ENCODE measurements at regions not wholly inside any gene's neighbourhood (a gene's known extent, or its start where the extent isn't known, plus 50 kb on each side); places are given as distances from the start of the nearest gene placed in this dataset.

DNA sequence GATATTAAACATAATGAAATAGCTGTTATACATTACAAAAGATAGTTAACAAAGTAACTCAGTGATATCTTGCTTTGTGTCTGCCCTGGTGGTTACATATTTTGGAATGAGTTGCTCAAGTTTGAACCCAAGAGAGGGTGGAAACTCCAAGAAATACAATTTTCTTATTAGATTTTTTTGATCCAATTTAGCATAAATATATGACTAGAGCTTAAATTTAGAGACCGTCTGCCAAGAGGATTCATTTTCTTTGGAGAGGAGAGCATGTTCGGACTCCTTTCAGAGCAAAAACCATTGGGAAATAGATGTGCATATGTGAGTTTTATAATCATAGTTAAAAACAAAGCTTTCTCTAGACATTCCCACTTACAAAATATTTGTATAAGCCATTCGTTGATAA, 353.4 kb downstream of the EPM2A start:
- Histone ChIP-seq H3K9ac (ENCODE audit: low read length) (no peak overlapping the region), H3K9me3 (ENCODE audit: control insufficient read depth, low read length) (no peaks in the 10 kb centered on the region), H3K27me3 (ENCODE audit: control insufficient read depth, insufficient read depth, low read length) (no peaks in the 10 kb centered on the region), H3K4me3 (ENCODE audit: low read length) (no peak overlapping the region), H3K36me3 (ENCODE audit: control insufficient read depth, insufficient read depth, low read length) (no peaks in the 10 kb centered on the region), H3K4me1 (ENCODE audit: control insufficient read depth, insufficient read depth, low read length) (peaks cover 9% of the 10 kb centered on the region)

DNA sequence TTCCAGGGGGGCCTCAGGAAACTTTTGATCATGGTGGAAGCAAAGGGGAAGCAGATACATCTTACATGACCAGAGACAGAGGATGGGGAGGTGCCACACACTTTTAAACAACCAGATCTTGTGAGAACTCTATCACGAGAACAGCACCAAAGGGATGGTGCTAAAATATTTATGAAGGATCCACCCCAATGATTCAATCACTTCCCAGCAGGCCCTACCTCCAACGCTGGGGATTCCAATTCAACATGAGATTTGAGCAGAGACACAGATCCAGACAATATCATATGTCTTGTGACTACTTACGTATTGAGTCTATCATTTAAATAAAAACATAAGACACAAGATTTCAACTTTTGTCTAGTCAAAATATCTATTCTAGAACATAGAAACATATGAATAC, 351.9 kb downstream of the EPM2A start:
- Histone ChIP-seq H3K27me3 (ENCODE audit: control insufficient read depth, insufficient read depth, low read length) (no peaks in the 10 kb centered on the region), H3K4me1 (ENCODE audit: control insufficient read depth, insufficient read depth, low read length) (peaks cover 9% of the 10 kb centered on the region), H3K9ac (ENCODE audit: low read length) (no peak overlapping the region), H3K9me3 (ENCODE audit: control insufficient read depth, low read length) (no peaks in the 10 kb centered on the region), H3K36me3 (ENCODE audit: control insufficient read depth, insufficient read depth, low read length) (no peaks in the 10 kb centered on the region), H3K4me3 (ENCODE audit: low read length) (no peak overlapping the region)

DNA sequence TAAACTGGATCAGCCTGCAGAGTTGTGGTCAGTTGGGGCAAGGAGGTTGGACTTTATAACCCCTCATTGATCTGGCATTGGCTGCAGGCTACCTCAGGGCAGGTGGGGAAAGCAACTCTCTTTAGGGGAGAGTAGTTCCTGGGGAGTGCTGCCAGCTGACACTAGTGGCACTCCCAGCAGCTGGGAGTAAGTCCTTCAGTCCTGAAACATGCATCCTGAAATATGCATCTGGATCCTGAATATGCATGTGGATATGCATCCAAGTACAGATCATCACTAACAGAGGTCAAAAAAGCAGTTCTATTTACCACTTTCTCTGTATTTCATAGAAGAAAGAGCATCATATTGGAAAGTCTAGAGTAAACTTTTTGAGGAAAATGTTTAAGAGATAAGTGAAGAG, 350.8 kb downstream of the EPM2A start:
- H3K27me3 ChIP-seq (ENCODE audit: control insufficient read depth, insufficient read depth, low read length) = no peaks in the 10 kb centered on the region
- no peak overlapping the region for H3K4me3 ChIP-seq (ENCODE audit: low read length)
- H3K4me1 ChIP-seq (ENCODE audit: control insufficient read depth, insufficient read depth, low read length) = peaks cover 9% of the 10 kb centered on the region
- no peak overlapping the region for H3K9ac ChIP-seq (ENCODE audit: low read length)
- H3K36me3 ChIP-seq (ENCODE audit: control insufficient read depth, insufficient read depth, low read length) = no peaks in the 10 kb centered on the region
- H3K9me3 ChIP-seq (ENCODE audit: control insufficient read depth, low read length) = no peaks in the 10 kb centered on the region

DNA sequence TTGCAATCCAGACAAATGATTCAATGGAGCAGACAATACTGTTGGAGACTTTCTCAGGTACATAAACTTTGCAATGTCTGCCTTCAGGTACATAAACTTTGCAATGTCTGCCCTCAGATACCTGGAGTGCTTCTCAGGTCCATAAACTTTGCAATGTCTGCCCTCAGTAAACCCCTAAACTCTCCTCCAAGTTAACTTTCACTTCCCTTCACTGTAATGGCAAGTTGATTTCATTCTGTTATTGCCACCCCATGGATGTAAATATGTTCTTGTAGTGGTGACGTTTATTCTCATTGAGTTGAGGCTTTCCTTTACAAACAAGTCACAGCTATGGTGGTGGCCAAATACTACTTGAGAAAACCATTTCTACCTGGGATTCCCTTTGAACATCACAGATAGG, 338.8 kb downstream of the EPM2A start:
- H3K4me3 ChIP-seq (ENCODE audit: low read length) = no peak overlapping the region
- no peak overlapping the region for H3K9ac ChIP-seq (ENCODE audit: low read length)
- peaks cover 17% of the 10 kb centered on the region for H3K4me1 ChIP-seq (ENCODE audit: control insufficient read depth, insufficient read depth, low read length)
- H3K27me3 ChIP-seq (ENCODE audit: control insufficient read depth, insufficient read depth, low read length) = no peaks in the 10 kb centered on the region
- no peaks in the 10 kb centered on the region for H3K9me3 ChIP-seq (ENCODE audit: control insufficient read depth, low read length)
- H3K36me3 ChIP-seq (ENCODE audit: control insufficient read depth, insufficient read depth, low read length) = no peaks in the 10 kb centered on the region

DNA sequence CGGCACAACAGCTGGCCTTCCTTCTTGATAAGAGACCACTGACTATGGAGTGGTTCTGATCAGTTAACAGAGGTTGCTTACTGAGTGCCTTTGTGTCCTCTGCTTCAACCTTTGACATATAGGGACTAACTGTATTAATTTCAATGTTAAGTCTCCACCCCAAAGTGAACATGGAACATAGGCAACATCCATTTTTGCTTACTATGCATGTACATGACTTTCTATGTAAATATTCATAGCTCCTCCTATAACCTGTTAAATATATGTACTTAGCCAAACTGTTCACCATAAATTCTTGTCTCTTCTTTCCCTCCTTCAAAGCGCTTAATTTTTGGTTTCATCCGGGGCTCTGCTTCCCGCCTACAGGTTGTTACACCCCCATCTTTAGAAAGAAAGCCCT, 334.8 kb downstream of the EPM2A start:
- Histone ChIP-seq H3K4me3 (ENCODE audit: low read length) (no peak overlapping the region), H3K9ac (ENCODE audit: low read length) (no peak overlapping the region), H3K36me3 (ENCODE audit: control insufficient read depth, insufficient read depth, low read length) (no peaks in the 10 kb centered on the region), H3K4me1 (ENCODE audit: control insufficient read depth, insufficient read depth, low read length) (peaks cover 17% of the 10 kb centered on the region), H3K27me3 (ENCODE audit: control insufficient read depth, insufficient read depth, low read length) (no peaks in the 10 kb centered on the region), H3K9me3 (ENCODE audit: control insufficient read depth, low read length) (no peaks in the 10 kb centered on the region)

DNA sequence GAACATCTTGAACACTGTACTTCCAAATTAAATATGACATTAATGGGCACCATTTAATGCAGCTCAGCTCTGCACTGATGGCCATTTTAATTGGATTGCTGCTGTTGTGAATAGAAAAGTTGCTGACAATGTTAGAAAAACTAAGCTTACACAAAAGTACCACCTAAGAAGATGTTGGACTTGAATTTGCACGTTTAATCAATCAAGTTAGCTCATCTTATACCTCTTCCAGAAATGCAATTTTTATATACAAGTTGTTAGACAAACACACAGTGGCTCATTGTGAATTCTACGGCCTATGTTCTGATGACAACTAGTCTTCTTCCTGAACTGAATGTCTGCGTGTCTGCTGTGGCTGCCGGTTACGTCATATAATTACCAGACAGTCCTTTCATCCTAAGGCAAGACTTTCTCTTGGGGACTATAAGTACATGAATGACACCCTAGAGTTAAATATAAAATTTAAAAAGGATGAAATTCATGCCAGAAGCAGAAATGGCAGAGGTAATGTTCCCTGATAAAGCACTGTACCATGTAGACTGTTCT, 330.2 kb downstream of the EPM2A start:
- Histone ChIP-seq H3K4me3 (ENCODE audit: low read length) (no peak overlapping the region), H3K27me3 (ENCODE audit: control insufficient read depth, insufficient read depth, low read length) (no peaks in the 10 kb centered on the region), H3K9me3 (ENCODE audit: control insufficient read depth, low read length) (no peaks in the 10 kb centered on the region), H3K4me1 (ENCODE audit: control insufficient read depth, insufficient read depth, low read length) (peaks cover 10% of the 10 kb centered on the region), H3K36me3 (ENCODE audit: control insufficient read depth, insufficient read depth, low read length) (no peaks in the 10 kb centered on the region), H3K9ac (ENCODE audit: low read length) (no peak overlapping the region)

DNA sequence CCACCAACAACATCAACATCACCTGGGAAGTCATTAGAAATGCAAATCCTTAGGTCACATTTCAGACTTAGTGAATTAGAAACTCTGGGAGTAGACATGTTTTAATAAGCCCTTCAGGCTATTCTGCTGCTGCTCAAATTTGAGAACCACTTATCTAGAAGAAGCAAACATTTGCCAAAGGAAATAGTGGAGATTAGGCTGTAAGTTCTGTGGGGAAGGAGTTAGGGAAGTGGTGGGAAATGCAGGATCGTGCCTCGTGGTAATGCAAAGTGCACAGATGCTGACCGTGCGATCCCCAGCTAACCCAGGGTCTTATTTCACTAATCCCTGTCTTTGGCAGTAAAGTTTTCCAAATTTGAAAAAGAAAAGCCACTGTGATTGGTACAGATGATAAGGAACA, 328.5 kb downstream of the EPM2A start:
- Histone ChIP-seq H3K27me3 (ENCODE audit: control insufficient read depth, insufficient read depth, low read length) (no peaks in the 10 kb centered on the region), H3K4me3 (ENCODE audit: low read length) (no peak overlapping the region), H3K9me3 (ENCODE audit: control insufficient read depth, low read length) (no peaks in the 10 kb centered on the region), H3K9ac (ENCODE audit: low read length) (no peak overlapping the region), H3K36me3 (ENCODE audit: control insufficient read depth, insufficient read depth, low read length) (no peaks in the 10 kb centered on the region), H3K4me1 (ENCODE audit: control insufficient read depth, insufficient read depth, low read length) (peaks cover 10% of the 10 kb centered on the region)

DNA sequence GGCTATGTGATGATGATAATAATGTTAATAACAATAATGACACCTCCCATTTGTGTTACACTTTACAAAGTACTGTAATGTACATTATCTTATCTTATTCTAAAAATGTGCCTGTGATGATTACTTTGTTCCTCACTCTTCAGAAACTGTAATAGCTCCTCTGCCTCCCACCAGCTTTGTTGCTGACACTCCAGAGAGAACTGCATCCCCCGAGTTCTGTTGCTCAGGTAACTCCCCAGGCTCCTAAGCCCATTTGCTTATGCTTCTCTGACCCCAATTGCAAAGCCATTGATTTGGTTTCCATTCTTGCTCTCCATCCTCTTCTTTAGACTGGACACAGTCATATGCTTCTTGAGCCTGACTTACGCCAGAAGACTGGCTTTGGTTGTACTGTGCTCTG, 319.7 kb downstream of the EPM2A start:
- no peaks in the 10 kb centered on the region for H3K4me1 ChIP-seq (ENCODE audit: control insufficient read depth, insufficient read depth, low read length)
- H3K9me3 ChIP-seq (ENCODE audit: control insufficient read depth, low read length) = no peaks in the 10 kb centered on the region
- H3K27me3 ChIP-seq (ENCODE audit: control insufficient read depth, insufficient read depth, low read length) = no peaks in the 10 kb centered on the region
- no peak overlapping the region for H3K9ac ChIP-seq (ENCODE audit: low read length)
- no peak overlapping the region for H3K4me3 ChIP-seq (ENCODE audit: low read length)
- H3K36me3 ChIP-seq (ENCODE audit: control insufficient read depth, insufficient read depth, low read length) = no peaks in the 10 kb centered on the region

DNA sequence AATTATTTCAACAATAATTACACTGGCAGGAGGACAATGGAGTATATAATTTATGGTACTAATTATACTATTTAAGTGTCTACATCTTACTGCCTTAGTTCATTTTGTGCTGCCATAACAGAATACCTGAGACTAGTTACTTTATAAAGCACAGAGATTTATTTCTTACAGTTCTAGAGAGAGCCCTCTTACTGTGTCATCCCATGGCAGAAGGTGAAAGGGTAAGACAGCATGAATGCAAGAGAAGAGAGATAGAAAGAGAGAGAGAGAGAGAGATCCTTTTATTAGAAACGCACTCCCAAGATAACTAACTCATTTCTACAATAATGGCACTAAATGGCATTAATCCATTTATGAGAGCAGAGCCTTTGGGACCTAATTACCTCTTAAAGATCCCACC, 314.7 kb downstream of the EPM2A start:
- H3K4me1 ChIP-seq (ENCODE audit: control insufficient read depth, insufficient read depth, low read length) = no peaks in the 10 kb centered on the region
- no peaks in the 10 kb centered on the region for H3K36me3 ChIP-seq (ENCODE audit: control insufficient read depth, insufficient read depth, low read length)
- no peak overlapping the region for H3K9ac ChIP-seq (ENCODE audit: low read length)
- H3K27me3 ChIP-seq (ENCODE audit: control insufficient read depth, insufficient read depth, low read length) = no peaks in the 10 kb centered on the region
- H3K4me3 ChIP-seq (ENCODE audit: low read length) = no peak overlapping the region
- H3K9me3 ChIP-seq (ENCODE audit: control insufficient read depth, low read length) = no peaks in the 10 kb centered on the region

DNA sequence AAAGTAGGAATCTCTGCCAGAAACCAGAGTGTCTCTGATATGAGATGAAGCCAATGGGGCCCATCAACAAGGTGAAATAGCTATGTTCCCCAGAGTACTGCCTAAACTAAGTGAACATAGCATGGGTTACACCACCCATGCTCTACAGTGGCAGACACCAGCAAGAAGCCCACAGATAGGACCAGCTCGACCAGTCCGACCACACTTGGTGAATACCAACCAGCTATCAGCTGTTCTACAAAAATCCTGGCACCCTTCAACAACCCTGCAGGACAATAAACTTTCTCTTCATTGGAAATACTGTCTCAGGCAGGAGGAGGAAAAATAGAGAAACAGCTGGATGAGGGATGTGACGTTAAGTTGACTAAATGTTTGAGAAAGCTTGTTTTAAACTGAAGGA, 311.4 kb downstream of the EPM2A start:
- H3K36me3 ChIP-seq (ENCODE audit: control insufficient read depth, insufficient read depth, low read length) = no peaks in the 10 kb centered on the region
- H3K9me3 ChIP-seq (ENCODE audit: control insufficient read depth, low read length) = no peaks in the 10 kb centered on the region
- no peak overlapping the region for H3K4me3 ChIP-seq (ENCODE audit: low read length)
- H3K9ac ChIP-seq (ENCODE audit: low read length) = no peak overlapping the region
- H3K4me1 ChIP-seq (ENCODE audit: control insufficient read depth, insufficient read depth, low read length) = peaks cover 9% of the 10 kb centered on the region
- H3K27me3 ChIP-seq (ENCODE audit: control insufficient read depth, insufficient read depth, low read length) = no peaks in the 10 kb centered on the region

DNA sequence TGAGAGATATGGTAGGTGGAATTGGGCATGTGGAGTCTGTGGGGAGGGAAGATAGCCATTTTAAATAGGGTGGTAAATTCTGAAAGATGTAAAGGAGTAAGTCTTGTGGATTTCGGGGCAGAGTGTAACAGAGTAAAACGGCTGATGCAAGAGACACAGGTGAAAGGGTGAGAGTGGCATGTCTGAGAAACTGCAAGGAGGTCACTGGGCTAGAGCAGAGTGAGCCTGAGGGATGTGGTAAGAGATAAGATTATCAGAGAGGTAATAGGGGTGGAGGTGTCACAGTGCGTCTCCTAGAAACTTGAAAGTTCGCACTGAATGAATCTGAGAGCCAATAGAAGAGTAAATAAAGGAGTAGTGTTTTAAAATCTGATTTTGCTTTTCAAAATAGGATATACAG, 308.1 kb downstream of the EPM2A start:
- Histone ChIP-seq H3K27me3 (ENCODE audit: control insufficient read depth, insufficient read depth, low read length) (no peaks in the 10 kb centered on the region), H3K4me1 (ENCODE audit: control insufficient read depth, insufficient read depth, low read length) (peaks cover 9% of the 10 kb centered on the region), H3K36me3 (ENCODE audit: control insufficient read depth, insufficient read depth, low read length) (no peaks in the 10 kb centered on the region), H3K9ac (ENCODE audit: low read length) (no peak overlapping the region), H3K4me3 (ENCODE audit: low read length) (no peak overlapping the region), H3K9me3 (ENCODE audit: control insufficient read depth, low read length) (no peaks in the 10 kb centered on the region)

DNA sequence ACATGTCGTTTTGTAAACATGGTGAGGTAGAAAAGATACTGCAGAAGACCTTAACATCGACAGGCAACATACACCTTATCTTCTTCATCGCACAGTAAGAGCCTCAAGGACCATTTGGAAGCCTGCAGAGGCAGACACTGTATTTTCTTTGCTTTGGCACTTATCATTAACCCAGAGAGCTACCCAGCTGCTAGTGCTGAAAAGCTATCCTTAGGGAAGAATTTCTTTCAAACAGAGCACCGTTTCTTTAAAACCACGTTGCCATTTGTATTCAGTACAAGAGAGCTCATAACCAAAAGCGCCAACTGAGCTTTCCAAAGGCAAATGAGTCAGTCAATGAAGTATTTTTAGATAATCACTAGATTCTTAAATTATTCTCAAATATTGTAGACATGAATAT, 306.6 kb downstream of the EPM2A start:
- Histone ChIP-seq H3K4me1 (ENCODE audit: control insufficient read depth, insufficient read depth, low read length) (peaks cover 9% of the 10 kb centered on the region), H3K4me3 (ENCODE audit: low read length) (no peak overlapping the region), H3K36me3 (ENCODE audit: control insufficient read depth, insufficient read depth, low read length) (no peaks in the 10 kb centered on the region), H3K27me3 (ENCODE audit: control insufficient read depth, insufficient read depth, low read length) (no peaks in the 10 kb centered on the region), H3K9ac (ENCODE audit: low read length) (no peak overlapping the region), H3K9me3 (ENCODE audit: control insufficient read depth, low read length) (no peaks in the 10 kb centered on the region)

DNA sequence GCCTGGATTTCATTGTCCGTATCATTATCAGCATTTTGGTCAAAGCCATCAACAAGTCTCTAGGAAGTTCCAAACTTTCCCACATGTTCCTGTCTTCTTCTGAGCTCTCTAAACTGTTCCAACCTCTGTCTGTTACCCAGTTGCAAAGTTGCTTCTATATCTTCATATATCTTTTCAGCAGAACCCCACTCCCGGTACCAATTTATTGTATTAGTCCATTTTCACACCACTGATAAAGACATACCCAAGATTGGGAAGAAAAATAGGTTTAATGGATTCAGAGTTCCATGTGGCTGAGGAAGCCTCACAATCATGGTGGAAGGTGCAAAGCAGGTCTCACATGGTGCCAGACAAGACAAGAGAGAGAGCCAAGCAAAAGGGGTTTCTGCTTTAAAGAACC, 293.2 kb downstream of the EPM2A start:
- Histone ChIP-seq H3K27me3 (ENCODE audit: control insufficient read depth, insufficient read depth, low read length) (no peaks in the 10 kb centered on the region), H3K9me3 (ENCODE audit: control insufficient read depth, low read length) (no peaks in the 10 kb centered on the region), H3K9ac (ENCODE audit: low read length) (no peak overlapping the region), H3K4me3 (ENCODE audit: low read length) (no peak overlapping the region), H3K36me3 (ENCODE audit: control insufficient read depth, insufficient read depth, low read length) (no peaks in the 10 kb centered on the region), H3K4me1 (ENCODE audit: control insufficient read depth, insufficient read depth, low read length) (no peaks in the 10 kb centered on the region)

All from mucosa of stomach (tissue), 1 donor.